DOHH2 (cell line): ENCODE measurements at regions not wholly inside any gene's neighbourhood (a gene's known extent, or its start where the extent isn't known, plus 50 kb on each side); places are given as distances from the start of the nearest gene placed in this dataset.

ENCODE experiments used
- H3F3A ChIP-seq: fragments of 200-600 bp; sonication (generic), shearing (Covaris generic); 2 replicates; pipeline ENCODE4 v1.6.0; 2016; ENCODE audit warnings: antibody characterized with exemption, mild to moderate bottlenecking; ENCODE audit not compliant: control insufficient read depth, insufficient read depth
- H3K27ac ChIP-seq: fragments of 200-600 bp; sonication (generic); 2 replicates; pipeline ENCODE4 v1.5.1; 2014; ENCODE audit warnings: low read depth, mild to moderate bottlenecking, low read length, moderate library complexity
- H3K27me3 ChIP-seq: fragments of 200-600 bp; sonication (generic); 2 replicates; pipeline ENCODE4 v1.6.1; 2014; ENCODE audit warnings: mild to moderate bottlenecking, low read length, mixed read lengths; ENCODE audit not compliant: control insufficient read depth
- H3K36me3 ChIP-seq: fragments of 200-600 bp; sonication (generic); 2 replicates; pipeline ENCODE4 v1.6.1; 2014; ENCODE audit warnings: mild to moderate bottlenecking, low read length, moderate library complexity, mixed read lengths; ENCODE audit not compliant: control insufficient read depth
- H3K4me1 ChIP-seq: fragments of 200-600 bp; sonication (generic); 2 replicates; pipeline ENCODE4 v1.6.1; 2014; ENCODE audit warnings: mild to moderate bottlenecking, low read length, mixed read lengths; ENCODE audit not compliant: control insufficient read depth
- H3K4me2 ChIP-seq: fragments of 200-600 bp; sonication (generic); 2 replicates; pipeline ENCODE4 v1.6.0; 2014; ENCODE audit warnings: mild to moderate bottlenecking, low read length, moderate library complexity
- H3K4me3 ChIP-seq: fragments of 200-600 bp; sonication (generic); 2 replicates; pipeline ENCODE4 v1.5.1; 2014; ENCODE audit warnings: mild to moderate bottlenecking, low read length, mixed read lengths
- H3K79me2 ChIP-seq: fragments of 200-600 bp; sonication (generic); 2 replicates; pipeline ENCODE4 v1.6.1; 2014; ENCODE audit warnings: mild to moderate bottlenecking, low read length, mixed read lengths; ENCODE audit not compliant: control insufficient read depth
- H3K9me2 ChIP-seq: fragments of 200-600 bp; sonication (generic); replicated peaks from 2 replicates; pipeline ENCODE4 v1.6.1; 2014; ENCODE audit warnings: mild to moderate bottlenecking, low read length, mixed read lengths; ENCODE audit not compliant: control insufficient read depth
- H3K9me3 ChIP-seq: fragments of 200-600 bp; sonication (generic); 2 replicates; pipeline ENCODE4 v1.6.1; 2014; ENCODE audit warnings: antibody characterized with exemption, low read length, mixed read lengths; ENCODE audit not compliant: control insufficient read depth, insufficient read depth
- H4K20me1 ChIP-seq: fragments of 200-600 bp; sonication (generic); 2 replicates; pipeline ENCODE4 v1.6.0; 2014; ENCODE audit warnings: low read depth, mild to moderate bottlenecking, antibody characterized with exemption, low read length, moderate library complexity; ENCODE audit not compliant: control insufficient read depth, insufficient read depth
- EZH2phosphoT487 ChIP-seq: fragments of 200-600 bp; sonication (generic); IDR thresholded peaks from 2 replicates; pipeline ENCODE4 v1.6.1; 2017; ENCODE audit warnings: borderline replicate concordance, mild to moderate bottlenecking, antibody characterized with exemption, low read length, moderate library complexity, mixed read lengths
- TF ChIP-seq, protein P1 (sequence below): fragments of 200-600 bp; sonication (generic); IDR thresholded peaks from one replicate; pipeline ENCODE4 v1.5.1; 2014; ENCODE audit warnings: antibody characterized with exemption, mild to moderate bottlenecking, low read depth, low read length; ENCODE audit not compliant: poor library complexity, severe bottlenecking

DNA sequence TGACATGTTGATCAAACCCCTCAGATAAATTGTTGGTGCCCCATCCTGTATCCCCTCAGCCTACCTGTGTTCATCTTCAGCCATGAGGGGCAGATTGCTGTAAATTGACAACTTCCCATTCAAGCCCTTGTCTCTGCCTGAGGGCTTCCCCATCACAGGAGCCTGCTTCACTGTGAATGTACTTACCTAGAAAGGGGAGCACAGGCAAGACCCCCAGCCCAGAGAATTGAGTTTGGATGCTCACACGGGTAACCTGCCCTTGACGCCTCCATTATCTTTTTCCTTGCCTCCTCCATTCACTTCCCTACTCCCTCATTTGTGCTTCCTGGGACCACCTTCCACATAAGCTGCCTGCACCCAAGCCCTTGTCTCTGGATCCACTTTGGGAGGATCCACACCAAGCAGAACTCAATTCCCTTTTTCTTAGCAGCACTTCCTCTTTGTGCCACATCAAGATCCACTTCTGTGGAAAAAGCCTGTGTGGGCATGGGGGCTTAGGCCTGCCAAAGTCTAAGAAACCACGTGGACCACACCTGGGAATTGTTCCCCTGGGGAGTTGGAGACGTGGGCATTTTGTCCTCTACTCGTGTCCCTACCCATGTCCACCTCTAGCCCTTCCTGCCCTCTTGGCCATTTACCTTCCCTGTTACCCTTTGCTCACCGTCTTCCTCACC is 103.4 kb upstream of the FOXA2 start:
- TF ChIP-seq, protein P1, sequence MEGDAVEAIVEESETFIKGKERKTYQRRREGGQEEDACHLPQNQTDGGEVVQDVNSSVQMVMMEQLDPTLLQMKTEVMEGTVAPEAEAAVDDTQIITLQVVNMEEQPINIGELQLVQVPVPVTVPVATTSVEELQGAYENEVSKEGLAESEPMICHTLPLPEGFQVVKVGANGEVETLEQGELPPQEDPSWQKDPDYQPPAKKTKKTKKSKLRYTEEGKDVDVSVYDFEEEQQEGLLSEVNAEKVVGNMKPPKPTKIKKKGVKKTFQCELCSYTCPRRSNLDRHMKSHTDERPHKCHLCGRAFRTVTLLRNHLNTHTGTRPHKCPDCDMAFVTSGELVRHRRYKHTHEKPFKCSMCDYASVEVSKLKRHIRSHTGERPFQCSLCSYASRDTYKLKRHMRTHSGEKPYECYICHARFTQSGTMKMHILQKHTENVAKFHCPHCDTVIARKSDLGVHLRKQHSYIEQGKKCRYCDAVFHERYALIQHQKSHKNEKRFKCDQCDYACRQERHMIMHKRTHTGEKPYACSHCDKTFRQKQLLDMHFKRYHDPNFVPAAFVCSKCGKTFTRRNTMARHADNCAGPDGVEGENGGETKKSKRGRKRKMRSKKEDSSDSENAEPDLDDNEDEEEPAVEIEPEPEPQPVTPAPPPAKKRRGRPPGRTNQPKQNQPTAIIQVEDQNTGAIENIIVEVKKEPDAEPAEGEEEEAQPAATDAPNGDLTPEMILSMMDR, result no peak
- no peak for TF ChIP-seq EZH2phosphoT487
- no peaks in the 10 kb centered on the region for H3K27me3 ChIP-seq

DNA sequence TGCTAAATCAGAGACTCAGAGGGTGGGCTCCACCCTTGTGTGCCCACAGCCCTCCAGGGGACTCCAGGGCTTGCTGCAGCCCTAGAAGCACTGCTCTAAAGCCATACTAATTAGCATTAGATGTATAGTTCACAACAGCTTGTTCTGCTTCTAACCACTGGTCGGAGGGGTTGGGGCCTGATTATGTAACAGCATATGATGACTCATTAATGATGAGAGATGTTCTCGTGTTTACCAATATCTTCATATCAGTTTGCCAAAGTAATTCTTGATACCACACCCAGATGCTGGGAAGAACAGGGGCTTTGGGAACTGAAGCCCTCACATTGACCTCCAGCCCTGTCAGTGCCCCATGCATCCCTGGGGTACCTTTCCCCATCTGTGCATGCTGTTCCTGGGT is 104.1 kb upstream of the FOXA2 start:
- H3K4me1 ChIP-seq, result peaks cover 9% of the 10 kb centered on the region
- no peak overlapping the region for H3K27ac ChIP-seq
- no peaks in the 10 kb centered on the region for H3K36me3 ChIP-seq
- no peaks in the 10 kb centered on the region for H3K79me2 ChIP-seq
- no peak overlapping the region for H3K4me2 ChIP-seq
- no peak overlapping the region for H3K4me3 ChIP-seq
- TF ChIP-seq, protein P1, result no peak
- no peak for TF ChIP-seq EZH2phosphoT487
- H3K9me2 ChIP-seq, result no peaks in the 10 kb centered on the region
- no peaks in the 10 kb centered on the region for H4K20me1 ChIP-seq
- H3K9me3 ChIP-seq, result no peaks in the 10 kb centered on the region
- no peaks in the 10 kb centered on the region for H3K27me3 ChIP-seq
- no peaks in the 10 kb centered on the region for H3F3A ChIP-seq

More for the DNA sequence above, 103.4 kb upstream of the FOXA2 start:
- H3K4me3 ChIP-seq, result no peak overlapping the region
- H4K20me1 ChIP-seq, result no peaks in the 10 kb centered on the region
- no peaks in the 10 kb centered on the region for H3K9me2 ChIP-seq
- H3F3A ChIP-seq, result no peaks in the 10 kb centered on the region
- peaks cover 9% of the 10 kb centered on the region for H3K4me1 ChIP-seq
- no peak overlapping the region for H3K27ac ChIP-seq
- no peaks in the 10 kb centered on the region for H3K9me3 ChIP-seq
- H3K36me3 ChIP-seq, result no peaks in the 10 kb centered on the region
- H3K4me2 ChIP-seq, result no peak overlapping the region
- H3K79me2 ChIP-seq, result no peaks in the 10 kb centered on the region

DNA sequence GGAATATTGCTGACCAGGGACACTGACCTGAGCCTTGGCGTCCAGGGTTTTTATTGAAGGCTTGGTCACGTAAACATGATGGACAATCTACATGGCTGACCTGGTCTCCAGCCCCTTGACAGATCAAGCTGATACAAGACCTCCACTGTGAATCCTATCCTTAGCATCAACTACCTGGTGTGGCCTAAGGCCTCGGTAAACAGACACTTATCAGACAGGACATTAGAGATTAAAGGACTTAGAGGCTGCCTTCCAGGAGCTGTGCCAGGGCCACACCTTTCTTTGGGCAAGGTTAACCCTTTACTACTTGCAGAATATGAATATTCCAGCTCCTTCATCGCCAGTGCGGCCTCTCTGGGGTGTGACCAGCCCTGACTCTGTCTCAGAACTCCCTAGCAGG is 104.9 kb upstream of the FOXA2 start:
- no peaks in the 10 kb centered on the region for H3K27me3 ChIP-seq
- H3K36me3 ChIP-seq, result no peaks in the 10 kb centered on the region
- no peaks in the 10 kb centered on the region for H3K9me2 ChIP-seq
- H3K9me3 ChIP-seq, result no peaks in the 10 kb centered on the region
- TF ChIP-seq EZH2phosphoT487, result no peak
- TF ChIP-seq, protein P1, result no peak
- no peak overlapping the region for H3K27ac ChIP-seq
- no peak overlapping the region for H3K4me2 ChIP-seq
- no peaks in the 10 kb centered on the region for H3K79me2 ChIP-seq
- no peaks in the 10 kb centered on the region for H3F3A ChIP-seq
- H3K4me3 ChIP-seq, result no peak overlapping the region
- H4K20me1 ChIP-seq, result no peaks in the 10 kb centered on the region
- H3K4me1 ChIP-seq, result peaks cover 9% of the 10 kb centered on the region
